GM10248 (cell line): ENCODE measurements at regions not wholly inside any gene's neighbourhood (a gene's known extent, or its start where the extent isn't known, plus 50 kb on each side); places are given as distances from the start of the nearest gene placed in this dataset.

Experiments used
- CTCF ChIA-PET: fragments of 300-600 bp; sonication (Branson Sonifier 250); formaldehyde crosslinking; extraction: SDS; loops from one replicate; lab custom pipeline; 2021; ENCODE audit warnings: antibody characterized with exemption; lab: Yijun Ruan, JAX
- POLR2A ChIA-PET: fragments of 350-650 bp; sonication (Branson Sonifier 250); formaldehyde crosslinking; extraction: SDS; loops from one replicate; lab custom pipeline; 2020; ENCODE audit warnings: antibody characterized with exemption; lab: Yijun Ruan, JAX
- DNase-seq: peaks from one replicate; pipeline ENCODE4 v3.0.0; 2012; ENCODE audit errors: extremely low spot score
- CTCF ChIP-seq: IDR thresholded peaks from 2 replicates; pipeline ENCODE4 v1.5.1; 2012; ENCODE audit warnings: mild to moderate bottlenecking, low read depth; ENCODE audit errors: extremely low read depth, missing control alignments, control extremely low read depth

GRCh38 chr6:165971202-165971601 lies 196.4 kb downstream of the TBXT start:
- POLR2A ChIA-PET: no interaction called here
- no peak for DNase-seq
- CTCF ChIA-PET: interaction anchor here (1.0 kb wide), 1 partner anchor 135 kb away, joined by 3 read pairs; no protein-coding TSS in a partner anchor
- TF ChIP-seq CTCF: no peak

GRCh38 chr6:165970001-165970400 lies 197.7 kb downstream of the TBXT start:
- no peak for TF ChIP-seq CTCF
- ChIA-PET POLR2A (no interaction called here), CTCF (interaction anchor here (1.4 kb wide), 1 partner anchor 136 kb away, joined by 4 read pairs; no protein-coding TSS in a partner anchor)
- DNase-seq: no peak

- TF ChIP-seq CTCF: no peak
- DNase-seq: no peak
- ChIA-PET CTCF (interaction anchor here (1.1 to 1.4 kb wide), 2 partner anchors 24 to 137 kb away, joined by 3 to 4 read pairs; no protein-coding TSS in a partner anchor), POLR2A (no interaction called here)
Measured at GRCh38 chr6:165969184-165969583, 198.5 kb downstream of the TBXT start.

- ChIA-PET CTCF (interaction anchor here (1.1 to 1.4 kb wide), 2 partner anchors 23 to 138 kb away, joined by 3 to 4 read pairs; no protein-coding TSS in a partner anchor), POLR2A (no interaction called here)
- DNase-seq: no peak
- TF ChIP-seq CTCF: no peak
Measured at GRCh38 chr6:165968408-165968807, 199.2 kb downstream of the TBXT start.

GRCh38 chr6:165967810-165968407 lies 199.7 kb downstream of the TBXT start:
- POLR2A ChIA-PET: no interaction called here
- no peak for DNase-seq
- CTCF ChIA-PET: no interaction called here
- TF ChIP-seq CTCF: no peak

- ChIA-PET POLR2A (no interaction called here), CTCF (no interaction called here)
- DNase-seq: no peak
- no peak for TF ChIP-seq CTCF
Measured at GRCh38 chr6:165963750-165964149, 203.9 kb downstream of the TBXT start.
